Endometrial microvascular endothelial cells (primary cell): ENCODE measurements at regions not wholly inside any gene's neighbourhood (a gene's known extent, or its start where the extent isn't known, plus 50 kb on each side); places are given as distances from the start of the nearest gene placed in this dataset.

ENCODE experiments used
- in situ Hi-C: cut with HindIII; loops from 2 replicates; pipeline ENCODE4 v1.10.0; 2017; ENCODE audit warnings: low sequenced_read_pairs, low pct_unique_long_range_greater_than_20kb; ENCODE audit errors: inconsistent ontology term

DNA sequence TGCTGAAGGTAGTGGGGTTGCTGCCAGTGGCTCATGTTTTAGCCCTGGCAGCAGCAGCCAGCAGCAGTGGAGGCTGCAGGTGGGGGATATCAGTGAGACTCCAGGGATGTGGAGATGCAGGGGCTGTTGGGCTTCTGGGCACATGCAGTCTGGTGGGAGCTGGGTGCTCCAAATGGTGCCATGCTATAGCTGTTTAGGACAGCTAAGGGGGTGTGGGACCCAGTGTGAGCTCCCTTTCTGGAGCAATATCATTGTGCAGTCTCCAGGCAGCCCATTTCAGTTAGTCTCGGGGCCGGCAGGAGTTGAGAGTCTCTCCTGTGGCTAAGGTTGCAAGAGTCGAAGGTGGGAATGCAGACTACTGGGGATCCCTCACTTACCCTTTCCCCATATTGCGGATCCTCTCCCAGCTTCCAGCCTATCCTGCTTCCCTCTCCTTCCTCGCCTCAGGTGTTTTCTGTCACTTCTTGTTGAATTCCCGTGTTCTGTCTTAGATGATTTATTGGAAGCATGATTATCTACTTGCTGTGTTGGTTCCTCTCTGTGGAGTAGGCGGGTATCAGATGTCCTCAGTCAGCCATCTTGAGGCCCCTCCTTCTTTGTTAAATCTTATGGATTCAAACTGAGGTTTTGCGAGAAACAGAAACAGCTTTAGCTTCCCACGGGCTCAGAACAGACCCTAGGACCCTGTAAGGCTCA, 112.0 kb downstream of the FAM43A start:
- in situ Hi-C loops: no loop called here

DNA sequence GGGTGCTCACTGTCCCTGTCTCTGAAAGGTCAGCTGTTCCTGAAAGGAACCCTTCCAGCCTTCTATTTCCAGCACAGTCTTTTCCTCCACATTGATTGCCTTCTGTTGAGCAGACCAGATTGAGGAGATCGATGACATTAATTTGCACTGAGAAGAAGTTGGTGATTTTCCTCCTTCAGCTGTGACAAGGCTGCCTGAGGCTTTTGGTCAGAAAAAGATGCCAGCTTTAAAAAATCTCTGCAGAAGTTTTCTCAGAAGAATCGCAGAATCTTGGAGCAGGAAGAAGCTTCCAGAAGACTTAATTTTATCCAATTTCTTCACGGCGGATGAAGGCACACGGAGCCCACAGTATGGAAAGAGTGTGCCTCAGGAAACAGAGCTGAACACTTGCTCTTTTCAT, 112.8 kb downstream of the FAM43A start:
- in situ Hi-C loops: no loop called here

DNA sequence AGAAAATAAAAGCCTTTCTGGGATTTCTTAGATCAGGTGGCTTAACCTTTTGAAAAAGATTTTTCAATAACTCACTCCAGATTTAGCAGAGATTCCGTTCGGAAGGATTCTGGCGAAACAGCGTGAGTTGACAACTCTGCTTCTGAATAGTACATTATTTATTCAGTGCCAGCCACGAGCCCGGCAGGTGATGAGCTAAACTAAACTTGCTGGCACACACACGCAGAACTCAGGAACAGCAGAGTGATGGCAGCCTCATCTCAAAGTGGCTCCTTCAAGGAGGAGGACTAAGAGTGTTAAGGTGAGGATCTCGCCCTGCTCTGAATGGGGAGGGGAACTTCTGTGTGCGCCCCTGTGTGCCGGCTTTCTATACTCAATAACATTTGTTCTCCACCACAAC, 114.3 kb downstream of the FAM43A start:
- in situ Hi-C loops: no loop called here

DNA sequence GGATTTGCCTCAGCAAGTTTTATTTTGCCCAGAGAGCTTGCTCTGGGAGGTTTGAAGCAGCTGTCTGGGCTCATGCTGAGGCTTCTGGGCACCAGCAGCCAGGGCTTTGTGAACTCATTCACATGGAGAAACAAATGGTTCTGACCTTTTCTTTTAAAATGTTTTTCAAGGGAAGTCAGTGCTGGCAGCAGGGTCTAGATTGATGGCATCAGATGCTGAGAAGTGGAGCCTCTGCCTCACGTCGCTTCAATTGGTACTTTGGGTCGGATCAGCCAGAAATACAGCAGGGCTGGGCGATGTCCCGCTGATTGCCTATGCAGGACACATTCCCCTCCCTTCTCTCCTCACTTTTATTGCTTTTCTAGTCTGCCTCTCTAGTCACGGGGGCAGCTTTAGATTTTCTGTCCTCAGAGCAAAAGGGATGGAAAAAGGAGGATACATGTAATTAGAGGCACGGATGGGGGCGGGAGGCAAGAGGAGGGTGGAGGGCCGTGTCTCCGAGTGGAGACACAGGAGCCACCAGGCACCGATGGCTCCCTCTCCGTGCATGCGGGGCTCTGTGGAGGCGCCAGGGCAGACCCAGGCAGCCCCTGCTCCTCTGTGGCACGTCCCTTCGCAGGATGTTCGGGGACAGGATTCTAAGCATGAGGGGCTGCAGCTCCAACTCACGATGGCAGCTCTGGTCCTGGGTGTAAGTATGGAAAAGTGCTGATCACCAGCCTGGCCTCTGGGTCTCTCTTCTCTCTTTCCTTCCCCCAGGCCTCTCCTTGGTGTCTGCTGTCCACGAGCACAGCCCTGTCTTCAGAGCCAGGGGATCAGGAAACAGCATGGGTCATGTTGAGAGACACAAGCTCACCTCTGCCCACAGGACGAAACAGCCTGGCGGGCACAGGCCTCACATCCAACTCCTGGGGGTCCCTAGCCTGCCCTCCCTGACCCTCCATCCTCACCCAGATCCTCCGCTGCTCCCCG, 116.1 kb downstream of the FAM43A start:
- in situ Hi-C loops: no loop called here

- in situ Hi-C loops: no loop called here
Measured at GRCh38 chr3:194804796-194805195, 119.1 kb downstream of the FAM43A start.

DNA sequence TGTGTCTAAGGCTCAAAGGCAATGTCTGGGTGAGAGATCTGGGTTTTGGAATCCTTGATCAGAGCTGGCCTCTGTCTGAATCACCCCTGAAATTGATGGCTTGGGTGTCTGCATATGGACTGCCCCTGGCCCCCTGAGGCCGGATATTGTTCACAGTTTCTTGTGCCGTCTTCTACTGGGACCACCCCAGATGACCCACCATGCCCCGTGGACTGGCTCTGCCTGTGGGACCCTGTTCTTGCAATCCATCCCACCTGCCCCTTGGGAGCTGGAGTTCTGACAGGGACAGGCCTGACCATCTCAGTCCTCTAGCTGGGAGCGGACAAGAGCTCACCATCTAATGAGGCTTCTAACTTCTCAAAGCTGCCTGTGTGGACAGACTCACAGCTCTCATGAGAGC, 119.9 kb downstream of the FAM43A start:
- in situ Hi-C loops: no loop called here

DNA sequence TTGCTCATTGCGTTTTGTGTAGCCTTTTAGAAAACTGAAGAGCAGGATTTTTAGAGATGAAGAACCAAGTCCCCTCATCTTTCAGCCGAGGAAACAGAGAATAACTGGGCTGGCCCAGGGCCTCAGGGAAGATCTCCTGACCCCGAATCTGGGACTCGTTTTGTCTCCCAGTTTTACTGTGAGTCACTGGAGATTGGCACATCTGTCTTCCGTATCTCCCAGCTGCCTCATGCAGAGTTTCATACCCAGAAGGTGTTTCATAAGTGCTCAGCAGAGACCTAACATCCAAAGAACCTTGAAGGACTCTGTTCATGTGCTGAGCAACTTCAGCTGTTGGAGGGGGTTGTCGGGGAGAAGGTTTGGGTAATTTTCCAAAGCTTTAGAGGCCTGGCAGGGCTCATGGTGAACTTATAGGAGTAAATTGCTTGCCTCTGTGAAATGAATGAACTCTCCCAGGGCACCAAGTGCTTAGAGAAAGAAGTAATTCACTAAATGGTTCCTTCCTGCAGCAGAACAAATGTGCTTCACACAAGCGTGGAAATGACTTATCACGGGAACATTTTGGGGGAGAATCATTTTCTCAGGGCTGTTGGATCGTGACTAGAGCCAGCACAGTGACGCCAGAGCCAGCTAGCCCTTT, 121.4 kb downstream of the FAM43A start:
- in situ Hi-C loops: no loop called here

DNA sequence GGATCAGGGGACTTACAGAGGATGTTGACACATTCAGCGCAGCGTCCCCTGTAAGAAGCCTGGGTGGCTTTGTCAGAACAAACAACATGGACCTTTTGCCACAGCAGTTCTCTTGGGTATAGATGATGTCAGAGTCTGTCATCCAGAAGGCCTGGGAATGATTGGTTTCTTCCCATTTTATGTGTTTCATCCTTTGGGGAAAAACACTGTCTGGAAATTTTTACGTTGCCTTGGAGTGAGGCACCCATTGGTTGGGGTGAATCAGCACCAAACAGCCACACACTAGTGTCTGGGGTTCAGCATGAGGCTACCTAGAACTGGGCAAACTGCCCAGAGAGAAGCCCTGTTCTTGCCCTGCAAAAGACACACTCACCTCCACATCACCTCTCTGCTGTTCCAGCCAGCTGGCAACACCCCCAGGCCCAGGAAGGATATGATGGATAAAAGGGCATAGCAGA, 123.0 kb downstream of the FAM43A start:
- in situ Hi-C loops: no loop called here

DNA sequence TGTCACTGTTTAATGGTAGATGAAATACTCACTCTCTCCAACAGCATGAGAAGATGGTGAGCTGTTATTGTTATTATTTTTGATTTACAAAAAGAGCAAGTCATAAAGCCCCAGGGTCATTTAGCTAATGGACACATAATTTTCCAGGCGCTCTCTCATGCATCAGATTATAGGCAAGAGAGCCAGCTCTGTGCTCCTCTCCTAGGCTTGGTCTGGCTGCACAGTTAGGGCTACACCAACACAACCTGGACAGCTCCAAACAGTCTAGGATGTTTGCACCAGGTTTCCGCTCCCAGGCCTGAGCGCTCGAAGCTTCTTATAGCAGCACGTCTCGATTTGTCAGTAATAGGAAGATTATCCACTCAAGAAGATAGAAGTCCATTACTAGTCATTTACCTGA, 123.7 kb downstream of the FAM43A start:
- in situ Hi-C loops: no loop called here

- in situ Hi-C loops: no loop called here
Measured at GRCh38 chr3:194810076-194810475, 124.4 kb downstream of the FAM43A start.

DNA sequence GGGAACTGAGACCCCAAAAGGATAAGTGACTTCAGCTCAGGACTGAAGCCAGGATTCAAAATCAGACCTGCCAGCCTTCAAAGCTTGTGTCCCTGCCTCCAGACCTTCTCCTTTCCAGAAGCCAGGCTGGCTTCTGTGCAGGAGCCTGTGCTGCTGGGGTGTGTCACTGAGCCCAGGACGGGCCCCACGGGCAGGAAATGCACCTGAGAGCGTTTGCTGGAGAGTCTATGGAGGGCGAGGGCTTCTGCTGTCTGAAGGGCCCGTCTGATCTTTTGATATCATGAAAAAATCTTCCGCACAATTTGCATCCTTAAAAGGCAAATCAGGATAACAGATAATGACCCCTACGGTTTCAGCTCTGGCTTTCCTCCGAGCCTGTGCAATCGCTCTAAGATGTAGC, 125.4 kb downstream of the FAM43A start:
- in situ Hi-C loops: no loop called here

GRCh38 chr3:194812176-194812575, 126.5 kb downstream of the FAM43A start:
- in situ Hi-C loops: no loop called here

- in situ Hi-C loops: no loop called here
Measured at GRCh38 chr3:194814878-194815357, 129.2 kb downstream of the FAM43A start.

DNA sequence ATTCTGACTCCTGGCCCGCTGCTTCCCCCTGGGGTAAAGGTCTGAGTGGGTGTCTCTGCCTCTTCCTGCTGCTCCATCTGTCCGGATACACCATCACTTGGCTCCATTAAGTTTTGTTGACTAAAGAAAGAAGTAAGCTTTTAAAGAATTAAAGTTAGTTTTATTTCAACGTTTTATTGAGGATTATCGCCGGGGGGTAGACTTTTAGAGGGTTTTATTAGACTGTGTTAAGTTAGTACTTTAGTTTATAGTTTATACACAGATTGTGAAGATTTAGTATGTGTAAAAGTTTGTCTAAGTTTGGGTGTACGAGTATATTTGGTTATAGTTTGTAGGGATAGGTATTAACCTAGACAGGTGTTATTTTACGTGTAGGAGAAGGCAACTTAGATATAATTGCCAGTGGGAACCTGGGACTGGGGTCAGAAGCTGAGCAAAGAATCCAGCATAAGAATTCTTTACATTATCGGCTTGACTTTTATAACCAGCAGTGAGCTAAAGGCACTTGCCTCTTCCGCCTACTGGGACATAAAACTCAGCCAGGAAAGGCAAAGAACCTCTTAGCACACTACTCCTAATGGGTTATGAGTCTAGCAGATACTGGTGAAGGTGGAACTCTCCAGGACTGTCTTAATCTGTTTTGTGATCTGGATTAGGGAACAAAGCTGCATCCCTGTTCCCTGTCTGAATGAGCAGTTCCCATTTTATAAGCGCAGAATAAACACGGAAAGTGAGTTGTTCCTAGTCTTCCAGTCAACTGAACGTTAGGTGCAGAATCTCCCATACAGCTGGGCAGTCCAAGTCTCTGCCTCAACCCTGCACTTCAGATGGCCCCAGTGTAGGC, 131.3 kb downstream of the FAM43A start:
- in situ Hi-C loops: no loop called here

DNA sequence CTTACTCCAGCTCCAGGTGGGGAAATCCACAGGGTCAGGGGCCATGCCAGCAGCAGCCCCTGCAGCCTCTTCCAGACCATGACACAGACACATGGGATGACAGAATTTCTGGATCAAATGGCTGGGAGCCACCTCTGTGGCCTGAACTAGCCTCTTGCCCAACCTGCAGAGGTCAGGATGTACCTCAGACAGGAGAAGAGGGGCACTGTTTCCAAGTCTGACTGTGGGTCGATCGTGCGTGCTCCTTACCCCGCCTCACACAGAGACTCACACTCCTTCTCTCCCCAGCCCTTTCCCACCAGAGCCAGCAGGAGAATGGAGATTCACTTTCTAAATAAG, 131.9 kb downstream of the FAM43A start:
- in situ Hi-C loops: no loop called here

- in situ Hi-C loops: no loop called here
Measured at GRCh38 chr3:194817936-194818335, 132.3 kb downstream of the FAM43A start.

- in situ Hi-C loops: no loop called here
Measured at GRCh38 chr3:194824100-194824499, 138.4 kb downstream of the FAM43A start.

- in situ Hi-C loops: no loop called here
Measured at GRCh38 chr3:194824701-194825111, 139.0 kb downstream of the FAM43A start.

DNA sequence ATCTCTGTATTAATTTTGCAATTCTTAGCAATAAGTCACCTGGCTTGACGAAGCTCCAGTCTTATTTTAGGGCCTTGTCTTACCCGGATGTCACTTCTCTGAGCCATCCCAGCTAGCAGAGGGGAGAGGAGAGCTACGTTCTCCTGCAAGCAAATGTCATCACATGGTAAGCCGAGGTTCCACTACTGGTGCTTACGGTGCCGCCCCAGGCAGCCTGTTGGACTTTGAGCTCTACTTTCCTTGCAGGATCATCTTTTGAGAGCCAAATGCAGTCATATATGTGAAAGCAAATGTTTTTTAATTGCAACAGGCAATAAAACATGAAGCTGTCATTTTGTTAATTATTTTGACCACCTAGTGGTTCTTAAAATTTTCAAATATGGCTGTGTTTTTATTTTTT, 140.9 kb downstream of the FAM43A start:
- in situ Hi-C loops: no loop called here
